ENCODE measurements at regions not wholly inside any gene's neighbourhood (a gene's known extent, or its start where the extent isn't known, plus 50 kb on each side); places are given as distances from the start of the nearest gene placed in this dataset.

DNA sequence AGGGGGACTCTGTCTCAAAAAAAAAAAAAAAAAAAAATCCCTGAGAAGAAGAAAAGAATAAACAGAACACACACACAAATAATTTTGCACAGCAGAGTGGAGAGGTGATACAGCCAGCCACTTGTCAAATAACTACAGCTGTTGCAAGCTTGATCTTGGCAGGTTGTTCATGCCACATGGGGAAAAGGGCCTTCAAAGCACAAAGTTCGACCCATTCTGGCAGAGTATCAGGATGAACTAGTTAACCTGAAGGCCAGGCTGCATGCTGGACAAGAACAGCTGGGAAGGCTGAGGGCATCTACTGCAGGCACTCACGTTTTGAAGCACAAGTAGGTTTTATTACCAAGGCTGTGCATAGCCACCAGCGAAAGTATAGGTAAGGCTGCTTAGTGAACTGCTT, 104.1 kb downstream of the KCTD15 start:
- DNase-seq, result no peak

DNA sequence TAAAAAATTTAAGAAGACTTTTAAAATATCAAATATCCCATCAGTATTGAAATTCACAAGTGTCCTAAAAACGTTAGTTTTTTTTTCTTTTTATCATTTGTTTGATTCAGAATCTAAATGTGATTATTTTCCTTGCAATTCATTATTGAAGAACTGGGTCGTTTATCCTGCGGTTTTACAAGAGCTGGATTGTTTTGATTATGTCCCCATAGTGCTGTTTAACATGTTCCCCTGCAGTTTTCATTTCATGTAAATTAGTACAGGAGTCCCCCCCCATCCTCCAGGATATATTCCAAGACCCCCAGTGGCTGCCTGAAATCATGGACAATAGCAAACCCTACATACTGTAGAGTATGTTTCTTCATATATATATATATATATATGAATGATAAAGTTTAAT, 105.7 kb downstream of the KCTD15 start:
- DNase-seq, result no peak

DNA sequence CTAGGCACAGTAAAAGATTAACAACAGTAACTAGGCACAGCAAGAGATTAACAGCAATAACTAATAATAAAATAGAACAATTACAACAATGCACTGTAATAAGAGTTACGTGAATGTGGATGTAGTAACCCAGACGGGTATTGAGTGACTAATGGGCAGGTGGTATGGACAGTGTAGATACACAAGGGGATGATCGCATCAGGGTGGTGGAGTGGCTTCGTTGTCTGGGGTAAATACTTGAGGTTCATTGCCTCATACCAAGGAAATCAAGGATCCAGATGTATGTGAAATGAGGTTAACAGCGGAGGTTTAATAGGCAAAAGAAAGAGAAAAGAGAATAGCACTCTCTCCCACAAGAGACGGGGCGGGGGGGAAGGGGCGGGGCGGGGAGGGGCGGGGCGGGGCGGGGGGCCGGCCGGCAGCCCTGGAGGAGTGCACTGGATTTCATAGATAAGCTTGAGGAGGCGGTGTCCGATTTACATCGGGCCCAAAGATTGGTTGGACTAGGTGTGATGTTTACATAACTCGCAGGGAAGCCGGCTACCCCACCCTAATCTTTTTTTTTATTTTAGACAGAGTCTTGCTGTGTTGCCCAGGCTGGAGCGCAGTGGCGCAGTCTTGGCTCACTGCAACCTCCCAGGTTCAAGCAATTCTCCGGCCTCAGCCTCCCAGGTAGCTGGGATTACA, 106.3 kb downstream of the KCTD15 start:
- no peak for DNase-seq

DNA sequence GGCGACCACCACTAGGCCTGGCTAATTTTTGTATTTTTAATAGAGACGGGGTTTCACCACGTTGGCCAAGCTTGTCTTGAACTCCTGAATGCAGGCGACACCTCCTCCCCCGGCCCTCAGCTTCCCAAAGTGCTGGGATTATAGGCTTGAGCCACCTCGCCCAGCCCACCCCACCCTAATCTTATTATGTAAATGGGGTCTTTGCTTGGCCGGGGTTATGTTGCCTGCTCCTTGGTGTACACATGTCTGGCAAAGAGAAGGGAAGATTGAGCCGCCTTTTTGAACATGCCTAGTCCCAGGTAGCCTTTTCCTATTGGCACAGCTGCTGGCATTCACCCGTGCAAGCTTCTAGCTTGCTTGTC, 106.8 kb downstream of the KCTD15 start:
- no peak for DNase-seq

DNA sequence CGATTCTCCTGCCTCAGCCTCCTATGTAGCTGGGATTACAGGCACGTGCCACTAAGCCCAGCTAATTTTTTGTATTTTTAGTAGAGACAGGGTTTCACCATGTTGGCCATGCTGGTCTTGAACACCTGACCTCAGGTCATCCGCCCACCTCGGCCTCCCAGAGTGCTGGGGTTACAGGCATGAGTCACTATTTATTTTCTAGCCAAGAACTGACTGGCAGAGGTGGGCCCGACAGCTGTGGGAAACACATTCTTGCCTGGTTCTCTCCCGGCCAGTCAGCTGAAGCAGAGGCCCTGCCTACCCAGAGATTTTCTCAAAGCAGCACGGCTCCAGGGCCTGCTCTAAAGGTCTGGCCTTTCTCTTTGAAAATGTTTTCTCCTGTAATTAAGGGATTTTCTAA, 108.0 kb downstream of the KCTD15 start:
- DNase-seq, result no peak

DNA sequence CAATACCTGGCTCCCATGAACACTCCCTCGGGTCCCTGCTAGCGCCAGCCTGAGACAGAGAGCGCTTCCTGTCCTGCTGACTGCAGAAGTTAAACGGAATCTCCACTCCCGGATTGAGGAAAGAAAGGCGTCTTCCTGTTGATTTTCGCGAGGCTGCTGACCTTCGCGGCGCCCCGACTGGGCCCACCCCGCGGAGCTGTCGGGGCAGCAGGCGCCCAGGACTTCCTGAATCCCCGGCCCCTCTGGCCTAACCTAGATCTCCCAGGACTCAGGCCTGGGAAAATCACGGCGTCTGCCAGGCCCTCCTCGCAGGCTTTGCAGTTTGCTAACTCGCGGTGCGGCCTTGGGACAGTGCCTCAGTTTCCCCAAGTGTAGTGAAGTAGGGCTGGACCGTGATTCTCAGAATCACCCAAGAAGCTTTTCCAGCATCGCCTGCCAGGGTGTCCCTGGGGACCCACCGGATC, 108.8 kb downstream of the KCTD15 start:
- DNase-seq, result no peak

DNA sequence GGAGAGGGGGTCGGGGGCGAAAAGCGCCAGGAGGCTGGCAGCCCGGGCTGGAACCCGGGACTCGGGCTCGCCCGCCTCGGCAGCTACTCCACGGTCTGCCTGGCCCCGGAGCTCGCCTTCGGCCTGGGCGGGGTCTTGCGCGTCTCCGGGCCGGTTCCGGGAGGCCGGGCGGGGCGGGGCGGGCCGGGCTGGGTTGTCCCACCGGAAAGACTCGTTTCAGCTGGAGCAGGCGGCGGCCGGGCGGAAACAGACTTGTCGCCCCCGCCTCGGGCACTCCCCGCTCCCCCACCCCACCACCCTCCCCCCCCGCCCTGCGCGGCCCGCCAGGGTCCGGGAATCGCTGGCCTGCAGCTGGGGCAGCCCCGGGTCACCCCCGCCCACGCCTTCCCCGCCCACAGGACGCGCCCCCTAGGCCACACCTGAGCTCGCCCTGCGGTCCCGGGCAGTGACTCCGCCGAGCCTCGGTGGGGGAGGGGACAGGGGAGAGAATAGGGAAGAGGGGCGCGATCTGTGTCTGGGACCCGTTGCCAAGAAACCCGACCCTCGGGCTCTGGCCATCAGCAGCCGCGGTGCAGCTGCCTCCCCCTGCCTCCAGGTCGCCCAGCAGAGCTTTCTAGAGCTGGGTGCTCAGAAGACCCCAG, 109.4 kb downstream of the KCTD15 start:
- DNase-seq, result no peak

DNA sequence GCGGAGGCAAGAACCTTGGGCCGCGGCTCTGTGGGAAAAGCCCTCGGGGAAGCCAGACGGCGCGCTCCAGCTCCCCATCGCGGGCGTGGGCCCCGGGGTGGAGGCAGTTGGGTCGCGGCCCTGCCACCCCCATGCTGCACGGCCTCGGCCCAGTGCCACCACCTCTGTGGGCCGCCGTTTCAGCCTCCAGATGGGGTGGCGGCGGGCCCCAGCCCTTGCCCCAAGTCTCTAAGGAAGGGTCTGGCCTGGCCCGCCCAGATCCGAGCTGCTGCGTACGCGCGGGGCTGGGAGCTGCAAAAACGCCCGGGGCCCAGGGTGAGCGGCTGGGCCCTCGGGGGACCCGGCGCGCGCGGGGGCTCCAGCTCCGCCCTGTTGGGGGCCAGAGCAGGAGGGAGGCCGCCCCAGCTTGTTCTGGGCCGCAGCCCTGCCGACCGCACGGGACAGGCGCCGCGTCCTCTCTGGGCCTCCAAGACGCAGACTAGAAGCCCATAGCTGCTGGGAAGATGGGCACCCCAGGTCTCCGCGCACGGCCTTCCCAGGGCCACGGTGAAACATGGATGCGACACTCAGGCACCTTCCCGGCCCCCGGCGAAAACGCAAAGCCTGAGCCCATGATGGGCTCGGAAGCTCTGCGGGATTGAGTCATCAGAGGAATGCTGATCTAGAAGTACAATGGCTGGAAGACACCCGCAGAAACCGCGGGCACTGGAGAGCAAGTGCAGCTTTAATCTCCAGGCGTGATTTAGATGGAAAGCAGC, 110.1 kb downstream of the KCTD15 start:
- DNase-seq, result no peak

DNA sequence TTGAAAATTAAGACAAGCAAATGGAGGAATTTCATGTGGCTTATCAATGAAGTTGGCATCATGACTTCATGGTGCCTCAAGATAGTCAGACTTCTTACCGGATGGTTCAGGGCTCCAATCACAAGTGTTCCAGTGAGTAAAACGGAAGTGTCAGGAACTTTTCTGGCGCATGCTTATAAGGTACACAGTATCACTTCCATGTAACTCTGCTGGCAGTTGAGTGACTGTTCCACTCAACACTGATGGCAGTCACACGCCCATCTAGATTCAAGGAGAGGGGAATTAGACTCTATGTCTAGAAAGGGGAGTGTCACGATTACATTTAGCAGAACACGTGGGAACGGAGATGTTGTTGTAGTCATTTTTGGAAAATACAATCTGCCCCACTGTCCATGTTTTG, 114.3 kb downstream of the KCTD15 start:
- no peak for DNase-seq

DNA sequence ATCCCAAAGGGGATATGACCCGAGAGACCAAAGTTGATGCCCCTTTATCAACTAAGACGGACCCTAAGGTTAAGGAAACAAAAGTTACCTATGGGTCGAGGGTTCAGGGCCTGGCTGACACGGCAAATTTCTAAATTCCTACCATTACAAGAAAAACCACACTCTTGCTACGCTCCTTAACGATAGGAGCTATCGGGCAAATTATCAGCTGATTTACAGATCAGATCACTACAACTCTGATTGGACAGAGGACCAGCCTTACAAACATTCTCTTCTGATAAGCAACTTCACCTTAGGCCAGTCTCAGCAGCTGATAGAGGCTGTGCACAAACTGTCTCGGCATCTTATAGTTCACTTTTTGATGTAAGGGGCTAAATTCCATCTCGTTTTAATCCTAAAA, 117.9 kb downstream of the KCTD15 start:
- DNase-seq, result no peak

DNA sequence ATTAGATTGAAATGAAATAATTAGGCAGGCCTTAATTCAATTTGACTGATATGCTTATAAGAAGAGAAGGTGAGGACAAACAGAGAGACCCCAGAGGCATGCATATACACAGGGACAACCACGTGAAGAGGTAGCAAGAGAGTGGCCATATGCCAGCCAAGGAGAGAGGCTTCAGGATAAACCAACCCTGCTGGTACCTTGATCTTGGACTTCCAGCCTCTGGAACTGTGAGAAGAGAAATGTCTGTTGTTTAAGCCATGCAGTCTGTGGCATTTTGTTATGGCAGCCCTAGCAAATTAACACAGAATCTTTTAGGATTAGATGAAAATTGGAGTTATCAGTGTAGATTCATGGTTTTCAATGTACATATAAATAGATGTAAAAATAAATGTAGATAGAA, 120.1 kb downstream of the KCTD15 start:
- no peak for DNase-seq

DNA sequence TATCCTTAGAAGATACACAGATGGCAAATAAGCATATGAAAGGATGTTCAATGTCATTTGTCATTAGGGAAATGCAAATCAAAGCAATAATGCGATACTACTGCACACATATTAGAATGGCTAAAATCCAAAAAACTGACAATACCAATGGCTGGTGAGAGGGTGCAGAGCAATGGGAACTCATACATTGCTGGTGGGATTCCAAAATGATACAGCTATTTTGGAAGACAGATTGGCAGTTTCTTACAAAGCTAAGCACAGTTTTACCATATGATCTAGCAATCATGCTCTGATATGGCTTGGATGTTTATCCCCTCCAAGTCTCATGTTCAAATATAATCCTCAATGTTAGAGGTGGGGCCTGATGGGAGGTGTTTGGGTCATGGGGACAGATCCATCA, 122.6 kb downstream of the KCTD15 start:
- DNase-seq, result no peak

DNA sequence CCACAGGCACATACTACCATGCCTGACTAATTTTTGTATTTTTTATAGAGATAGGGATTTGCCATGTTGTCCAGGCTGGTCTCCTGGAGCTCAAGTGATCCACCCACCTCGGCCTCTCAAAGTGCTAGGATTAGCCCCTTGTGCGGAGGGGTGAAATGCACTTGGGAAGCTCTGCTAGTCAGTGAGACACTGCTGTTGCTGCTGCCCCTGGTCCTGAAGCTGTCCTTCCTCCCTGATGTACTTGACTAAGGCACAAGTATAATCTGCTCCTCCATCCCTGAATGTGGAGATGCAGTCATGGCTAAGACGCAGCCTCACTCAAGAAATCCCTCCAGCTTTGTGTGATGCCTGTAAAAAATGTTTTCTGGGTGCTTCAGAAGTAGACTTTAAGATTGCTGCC, 124.5 kb downstream of the KCTD15 start:
- no peak for DNase-seq

DNA sequence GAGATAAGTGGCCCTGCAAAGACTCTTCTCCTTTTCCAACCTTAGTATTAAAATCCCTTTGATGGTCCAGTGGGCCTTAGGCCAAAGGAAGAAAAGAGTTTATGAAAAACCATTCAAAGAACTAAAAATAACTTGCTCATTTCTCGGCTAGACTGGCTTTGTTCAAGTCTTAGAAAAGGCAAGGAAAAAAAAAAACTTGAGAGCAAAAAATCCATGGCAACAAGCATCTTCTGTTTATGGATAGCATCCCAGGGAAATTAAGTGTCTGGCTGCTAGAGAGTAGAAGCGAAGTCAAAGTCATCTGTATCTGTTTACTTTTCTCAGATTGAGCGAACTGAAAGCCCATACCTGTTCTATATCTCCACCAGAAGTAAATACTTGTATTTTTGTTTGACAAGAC, 129.6 kb downstream of the KCTD15 start:
- DNase-seq, result no peak

DNA sequence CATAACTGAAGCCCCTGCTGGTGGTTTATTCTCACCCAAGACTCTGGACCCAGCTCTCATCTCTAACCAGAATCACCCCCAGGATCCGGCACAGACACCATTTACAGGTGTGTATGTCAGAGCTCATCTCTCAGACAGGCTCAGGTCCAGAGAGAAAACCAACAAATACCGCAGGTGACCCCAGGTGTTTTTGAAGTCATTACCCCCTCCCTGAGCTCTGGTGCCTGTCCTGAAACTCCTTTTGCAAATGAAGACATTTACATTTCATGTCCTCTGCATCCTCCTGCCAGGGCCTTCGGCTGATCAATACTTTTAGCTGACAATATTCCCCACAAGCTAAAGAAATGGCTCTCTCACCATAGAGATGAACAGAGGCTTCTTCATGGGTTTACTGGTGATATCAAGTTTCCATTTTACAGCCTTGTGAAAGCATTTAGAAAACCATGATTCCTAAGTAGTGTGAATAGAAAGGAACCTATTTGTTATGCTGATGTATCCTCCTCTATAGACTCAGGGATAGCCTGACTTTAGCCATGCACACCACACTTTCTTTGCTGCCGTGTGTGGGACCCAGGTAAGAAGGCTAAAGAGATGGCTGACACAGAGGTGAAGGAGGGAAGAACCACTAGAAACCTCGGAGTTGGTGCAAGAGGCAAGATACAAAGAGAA, 131.3 kb downstream of the KCTD15 start:
- DNase-seq, result no peak

DNA sequence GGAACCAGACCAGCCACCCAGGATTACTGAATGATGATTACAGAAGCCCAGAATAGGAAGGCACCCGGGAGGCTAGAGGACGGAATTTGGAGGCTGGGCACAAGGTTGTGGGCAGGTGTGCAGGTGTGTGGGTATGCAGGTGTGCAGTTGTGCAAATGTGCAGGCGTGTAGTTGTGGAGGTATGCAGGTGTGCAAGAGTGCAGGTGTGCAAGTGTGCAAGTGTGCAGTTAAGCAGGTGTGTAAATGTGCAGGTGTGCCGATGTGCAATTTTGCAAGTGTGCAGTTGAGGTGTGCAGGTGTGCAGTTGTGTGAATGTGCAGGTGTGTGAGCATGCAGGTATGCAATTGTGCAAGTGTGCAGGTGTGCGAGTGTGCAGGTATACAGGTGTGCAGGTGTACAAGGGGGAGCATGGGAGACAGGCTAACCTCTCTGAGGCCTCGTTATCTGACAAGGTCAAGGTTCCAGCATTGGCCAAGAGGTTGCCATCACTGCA, 131.8 kb downstream of the KCTD15 start:
- no peak for DNase-seq

DNA sequence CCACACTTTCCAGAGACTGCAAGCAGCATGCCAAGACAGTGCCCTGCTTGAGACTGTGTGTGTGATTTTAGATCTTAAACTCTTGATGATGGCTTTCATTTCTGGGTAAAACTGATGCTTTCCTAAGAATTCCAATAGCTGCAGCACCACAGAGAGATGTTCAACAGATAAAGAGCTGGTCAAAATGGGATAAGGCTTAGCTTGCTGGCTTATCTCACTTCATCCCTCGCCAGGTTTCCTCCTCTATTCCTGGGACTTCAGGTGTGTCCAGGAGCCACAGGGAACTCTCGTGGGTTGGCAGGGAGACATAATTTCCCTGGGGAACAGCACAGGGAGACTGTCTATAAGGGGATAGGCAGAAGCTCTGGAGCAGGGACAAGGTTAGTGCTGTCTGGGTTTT, 137.3 kb downstream of the KCTD15 start:
- DNase-seq, result no peak

DNA sequence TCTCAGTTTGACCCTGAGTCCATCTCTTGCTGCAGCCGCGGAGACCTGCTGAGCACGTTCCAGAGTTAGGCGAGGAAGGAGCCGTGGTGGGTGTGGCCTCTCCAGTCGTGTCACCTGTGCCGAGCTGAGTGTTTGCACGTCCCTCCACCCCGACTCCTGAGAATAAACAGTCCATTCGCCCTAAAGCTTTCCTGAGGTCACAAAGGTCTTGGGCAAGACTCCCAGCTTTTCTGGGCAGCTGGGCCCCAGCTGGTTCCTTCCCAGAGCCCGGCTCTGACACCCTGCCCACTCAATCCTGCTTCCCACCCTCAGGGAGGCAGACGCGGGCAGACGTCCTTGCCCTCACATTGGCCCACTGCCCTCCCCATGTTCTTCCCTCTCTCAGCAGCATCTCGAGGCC, 142.2 kb downstream of the KCTD15 start:
- DNase-seq, result no peak

DNA sequence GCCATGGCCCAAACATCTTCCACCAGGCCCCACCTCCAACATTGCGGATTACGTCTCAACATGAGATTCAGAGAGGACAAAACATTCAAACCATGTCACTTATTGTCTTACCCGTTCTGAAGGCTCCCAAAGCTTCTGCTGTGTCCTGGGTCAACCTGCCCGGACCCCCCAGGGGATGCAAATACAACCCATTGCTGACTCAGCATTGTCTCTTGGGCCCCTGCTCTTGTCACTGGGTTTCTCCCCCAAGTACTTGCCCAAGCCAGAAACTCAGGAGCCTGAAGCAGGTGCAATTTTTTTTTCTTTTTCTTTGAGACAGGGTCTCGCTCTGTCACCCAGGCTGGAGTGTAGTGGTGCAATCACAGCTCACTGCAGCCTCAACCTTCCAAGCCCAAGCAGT, 144.5 kb downstream of the KCTD15 start:
- no peak for DNase-seq

DNA sequence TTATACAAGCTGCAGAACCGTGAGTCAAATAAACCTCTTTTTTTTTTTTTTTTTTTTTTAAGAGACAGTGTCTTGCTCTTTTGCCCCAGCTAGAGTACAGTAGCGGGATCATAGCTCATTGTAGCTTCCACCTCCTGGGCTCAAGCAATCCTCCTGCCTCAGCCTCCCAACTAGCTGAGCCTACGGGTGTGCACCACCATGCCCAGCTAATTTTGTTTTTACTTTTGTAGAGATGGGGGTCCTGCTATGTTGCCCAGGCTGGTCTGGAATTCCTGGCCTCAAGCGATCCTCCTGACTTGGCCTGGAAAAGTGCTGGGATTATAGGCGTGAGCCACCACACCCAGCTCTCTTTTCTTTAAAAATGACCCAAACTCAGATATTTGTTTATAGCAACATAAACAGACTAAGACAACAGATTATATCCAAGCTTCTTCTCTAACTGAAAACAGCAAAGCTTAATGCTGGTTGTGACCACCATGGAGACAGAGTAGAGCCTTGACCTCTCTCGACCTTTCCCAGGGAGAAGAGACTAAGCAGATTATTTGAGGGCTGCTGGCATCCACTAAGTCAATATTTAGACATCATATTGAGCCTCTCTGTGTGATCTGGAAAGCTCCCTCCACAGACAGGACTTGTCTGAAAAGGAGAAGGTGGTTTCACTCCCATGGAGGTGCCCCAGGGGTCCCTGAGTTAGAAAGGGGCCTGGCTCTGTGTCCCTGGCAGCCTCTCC, 150.0 kb downstream of the KCTD15 start:
- no peak for DNase-seq

DNA sequence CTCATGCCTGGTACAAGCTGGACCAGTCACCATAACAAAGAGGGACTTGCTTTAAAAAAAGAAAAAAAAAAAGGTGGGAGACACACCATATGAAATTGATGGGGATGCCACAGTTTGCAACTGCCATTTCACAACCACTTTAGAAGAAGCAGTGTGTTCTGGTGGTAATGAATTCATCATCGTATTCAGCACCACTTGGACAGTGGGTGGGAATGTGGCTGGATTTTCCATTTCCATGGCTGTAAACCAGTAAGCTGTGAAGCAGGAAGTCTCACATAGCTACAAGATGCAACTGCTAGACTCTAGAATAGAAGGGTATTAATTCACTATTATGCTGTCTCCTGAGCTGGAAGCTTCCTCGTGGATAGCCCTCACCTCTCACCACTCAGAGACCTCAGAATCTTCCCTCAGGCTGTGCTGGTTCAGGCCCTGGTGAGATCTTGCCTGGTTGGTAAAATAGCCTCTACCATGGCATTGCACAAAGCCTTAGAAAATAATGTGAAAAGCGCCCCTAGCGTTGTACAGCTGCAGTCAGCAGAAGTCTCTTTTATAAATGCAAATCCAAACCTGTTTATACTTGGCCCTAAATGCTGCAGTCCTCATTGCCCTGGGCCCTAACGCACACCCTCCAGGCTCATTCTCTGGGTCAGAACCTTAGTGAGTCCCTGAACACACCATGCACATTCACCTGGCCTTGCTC, 150.7 kb downstream of the KCTD15 start:
- no peak for DNase-seq

DNA sequence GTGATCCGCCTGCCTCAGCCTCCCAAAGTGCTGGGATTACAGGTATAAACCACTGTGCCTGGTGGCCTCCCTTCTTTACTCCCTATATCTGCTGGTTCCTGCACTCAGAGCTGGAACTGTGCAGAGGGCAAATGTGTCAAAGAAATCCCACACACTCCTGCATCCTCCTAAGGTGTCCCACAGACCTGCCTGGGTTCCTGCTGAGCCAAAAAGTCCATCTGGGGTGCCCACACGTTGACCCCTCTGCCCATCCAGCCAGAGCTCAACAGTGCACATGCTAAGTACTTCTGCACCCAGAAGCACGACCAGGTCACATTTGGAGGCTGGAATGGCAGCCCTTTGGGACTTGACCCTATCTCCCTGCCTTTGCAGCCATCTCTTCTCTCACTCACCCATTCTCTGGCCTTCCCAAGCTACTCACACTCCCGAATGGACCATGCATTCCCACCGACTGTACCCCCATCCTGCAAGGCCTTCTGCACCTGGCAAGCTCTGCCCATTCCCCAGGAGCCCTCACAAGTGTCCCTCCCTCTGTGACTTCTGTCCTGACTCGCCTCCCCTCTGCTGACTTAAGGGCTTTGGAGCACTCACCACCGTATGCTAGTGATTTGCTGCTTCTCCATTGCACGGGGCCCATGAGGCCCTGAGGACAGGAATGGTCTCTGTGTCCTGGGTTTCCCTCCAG, 152.1 kb downstream of the KCTD15 start:
- no peak for DNase-seq

Measured in activated CD8-positive, alpha-beta memory T cell treated with anti-CD3 and anti-CD28 coated beads, Interleukin-2, amount 50 U/mL, for 48 hours (primary cell).